ENCODE measurements at regions not wholly inside any gene's neighbourhood (a gene's known extent, or its start where the extent isn't known, plus 50 kb on each side); places are given as distances from the start of the nearest gene placed in this dataset.

- no peaks in the 10 kb centered on the region for H3K4me1 ChIP-seq (ENCODE audit: insufficient read depth, low read length)
- ChIA-PET CTCF (no interaction called here), POLR2A (no interaction called here)
- Mint-ChIP-seq H3K36me3 (ENCODE audit: low read depth) (no peaks in the 10 kb centered on the region), H3K4me3 (no peak overlapping the region), H3K27me3 (no peaks in the 10 kb centered on the region), H3K27ac (no peak overlapping the region), H3K4me1 (ENCODE audit: low read depth) (no peaks in the 10 kb centered on the region), H3K9me3 (no peaks in the 10 kb centered on the region)
- TF ChIP-seq, protein P1, sequence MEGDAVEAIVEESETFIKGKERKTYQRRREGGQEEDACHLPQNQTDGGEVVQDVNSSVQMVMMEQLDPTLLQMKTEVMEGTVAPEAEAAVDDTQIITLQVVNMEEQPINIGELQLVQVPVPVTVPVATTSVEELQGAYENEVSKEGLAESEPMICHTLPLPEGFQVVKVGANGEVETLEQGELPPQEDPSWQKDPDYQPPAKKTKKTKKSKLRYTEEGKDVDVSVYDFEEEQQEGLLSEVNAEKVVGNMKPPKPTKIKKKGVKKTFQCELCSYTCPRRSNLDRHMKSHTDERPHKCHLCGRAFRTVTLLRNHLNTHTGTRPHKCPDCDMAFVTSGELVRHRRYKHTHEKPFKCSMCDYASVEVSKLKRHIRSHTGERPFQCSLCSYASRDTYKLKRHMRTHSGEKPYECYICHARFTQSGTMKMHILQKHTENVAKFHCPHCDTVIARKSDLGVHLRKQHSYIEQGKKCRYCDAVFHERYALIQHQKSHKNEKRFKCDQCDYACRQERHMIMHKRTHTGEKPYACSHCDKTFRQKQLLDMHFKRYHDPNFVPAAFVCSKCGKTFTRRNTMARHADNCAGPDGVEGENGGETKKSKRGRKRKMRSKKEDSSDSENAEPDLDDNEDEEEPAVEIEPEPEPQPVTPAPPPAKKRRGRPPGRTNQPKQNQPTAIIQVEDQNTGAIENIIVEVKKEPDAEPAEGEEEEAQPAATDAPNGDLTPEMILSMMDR (IDR thresholded peaks at IDR 0.05) = no peak
- ATAC-seq (ENCODE audit: poor library complexity) = no peak
- no peaks in the 10 kb centered on the region for H3K36me3 ChIP-seq (ENCODE audit: insufficient read depth, low read length)
- no peak overlapping the region for H3K4me3 ChIP-seq (ENCODE audit: low read length)
- no peak overlapping the region for H3K27ac ChIP-seq (ENCODE audit: low read depth in 1 of 2, low read length in 2 of 2)
- no peak for DNase-seq
- intact Hi-C loops (cut with DNase I, micrococcal nuclease) = no loop called here
- H3K27me3 ChIP-seq (ENCODE audit: control insufficient read depth in 1 of 2, insufficient read depth in 2 of 2, low read length in 2 of 2) = no peaks in the 10 kb centered on the region
- no peaks in the 10 kb centered on the region for H3K9me3 ChIP-seq (ENCODE audit: control insufficient read depth in 1 of 2, insufficient read depth in 1 of 2, low read length in 2 of 2)
These were observed 206.9 kb downstream of the NSUN3 start for GRCh38 chr3:94269763-94270162.

DNA sequence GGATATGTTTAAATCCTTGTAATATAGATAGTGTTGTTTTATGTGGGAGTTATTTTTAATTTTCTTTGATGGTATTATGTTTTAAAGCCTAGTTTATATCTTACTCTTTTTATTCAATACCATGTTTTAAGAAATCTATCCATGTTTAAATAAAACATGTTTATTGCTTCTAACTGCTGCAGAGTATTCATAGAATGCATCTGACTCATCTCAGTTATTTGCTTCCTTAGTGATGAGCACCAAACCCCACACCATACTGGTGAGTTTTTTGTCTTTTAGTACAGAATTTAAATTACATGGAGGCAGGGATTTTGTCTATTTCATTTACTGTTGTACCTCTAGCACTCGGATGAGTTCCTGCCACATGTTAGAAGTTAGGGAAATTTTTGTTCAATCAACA lies 209.2 kb downstream of the NSUN3 start:
- H3K36me3 ChIP-seq (ENCODE audit: insufficient read depth, low read length) = no peaks in the 10 kb centered on the region
- H3K4me3 ChIP-seq (ENCODE audit: low read length) = no peak overlapping the region
- CTCF ChIA-PET = no interaction called here
- Mint-ChIP-seq H3K36me3 (ENCODE audit: low read depth) (no peaks in the 10 kb centered on the region), H3K4me1 (ENCODE audit: low read depth) (no peaks in the 10 kb centered on the region), H3K27me3 (no peaks in the 10 kb centered on the region), H3K27ac (no peak overlapping the region), H3K9me3 (no peaks in the 10 kb centered on the region), H3K4me3 (no peak overlapping the region)
- DNase-seq (no peak), ATAC-seq (ENCODE audit: poor library complexity) (no peak)
- intact Hi-C loops (cut with DNase I, micrococcal nuclease) = no loop called here
- no peaks in the 10 kb centered on the region for H3K27me3 ChIP-seq (ENCODE audit: control insufficient read depth in 1 of 2, insufficient read depth in 2 of 2, low read length in 2 of 2)
- no peaks in the 10 kb centered on the region for H3K9me3 ChIP-seq (ENCODE audit: control insufficient read depth in 1 of 2, insufficient read depth in 1 of 2, low read length in 2 of 2)
- POLR2A ChIA-PET = no interaction called here
- no peak overlapping the region for H3K27ac ChIP-seq (ENCODE audit: low read depth in 1 of 2, low read length in 2 of 2)
- H3K4me1 ChIP-seq (ENCODE audit: insufficient read depth, low read length) = no peaks in the 10 kb centered on the region
- TF ChIP-seq, protein P1 (IDR thresholded peaks at IDR 0.05) = no peak

DNA sequence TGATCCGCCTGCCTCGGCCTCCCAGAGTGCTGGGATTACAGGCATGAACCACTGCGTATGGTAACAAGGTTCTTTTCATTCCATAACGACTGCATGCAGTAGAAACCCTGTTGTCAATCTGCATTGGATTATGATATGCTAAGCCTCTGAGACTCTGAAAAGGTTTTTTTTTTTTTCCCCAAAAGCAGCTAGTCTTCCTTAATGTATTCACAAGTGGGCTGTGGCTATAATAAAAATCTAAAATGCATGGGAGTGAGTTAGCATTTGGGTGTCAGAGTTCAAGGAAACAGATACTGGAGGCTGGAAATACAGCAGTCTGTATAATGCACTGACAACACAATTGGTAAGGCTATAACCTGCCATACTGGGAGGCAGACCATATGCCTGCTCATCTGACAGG lies 218.1 kb downstream of the NSUN3 start:
- intact Hi-C loops (cut with DNase I, micrococcal nuclease) = no loop called here
- Histone ChIP-seq H3K4me1 (ENCODE audit: insufficient read depth, low read length) (no peaks in the 10 kb centered on the region), H3K27me3 (ENCODE audit: control insufficient read depth in 1 of 2, insufficient read depth in 2 of 2, low read length in 2 of 2) (no peaks in the 10 kb centered on the region), H3K27ac (ENCODE audit: low read depth in 1 of 2, low read length in 2 of 2) (no peak overlapping the region), H3K4me3 (ENCODE audit: low read length) (no peak overlapping the region), H3K9me3 (ENCODE audit: control insufficient read depth in 1 of 2, insufficient read depth in 1 of 2, low read length in 2 of 2) (no peaks in the 10 kb centered on the region), H3K36me3 (ENCODE audit: insufficient read depth, low read length) (no peaks in the 10 kb centered on the region)
- CTCF ChIA-PET = no interaction called here
- H3K9me3 Mint-ChIP-seq = no peaks in the 10 kb centered on the region
- TF ChIP-seq, protein P1 (IDR thresholded peaks at IDR 0.05) = no peak
- H3K27ac Mint-ChIP-seq = no peak overlapping the region
- no peak for DNase-seq
- no peaks in the 10 kb centered on the region for H3K27me3 Mint-ChIP-seq
- ATAC-seq (ENCODE audit: poor library complexity) = no peak
- H3K4me1 Mint-ChIP-seq (ENCODE audit: low read depth) = no peaks in the 10 kb centered on the region
- no peak overlapping the region for H3K4me3 Mint-ChIP-seq
- POLR2A ChIA-PET = no interaction called here
- H3K36me3 Mint-ChIP-seq (ENCODE audit: low read depth) = no peaks in the 10 kb centered on the region
